Left lobe of liver (tissue), 2 donors: ENCODE measurements at regions not wholly inside any gene's neighbourhood (a gene's known extent, or its start where the extent isn't known, plus 50 kb on each side); places are given as distances from the start of the nearest gene placed in this dataset.
A peak's percentile ranks its signal among the peaks of the same experiment; 100 is the strongest.

Experiments used
- ATAC-seq: fragments of 200-7000 bp; cut with Tn5 transposase; one replicate; pipeline ENCODE4 v1.9.1; 2020; ENCODE audit warnings: mild to moderate bottlenecking, moderate library complexity
- DNase-seq: peaks from one replicate; pipeline ENCODE4 v3.0.0-alpha.2; 2020; ENCODE audit warnings: low spot score
- donor health status: DM: no; HTN: no; CAD: no; lungs with moderate emphysema.
- donor health status: DM: no; HTN: yes; CAD: no.

GRCh38 chrX:118878977-118879376 lies 55.4 kb downstream of the ZCCHC12 start:
- DNase-seq (no peak), ATAC-seq (no peak)

- DNase-seq (no peak), ATAC-seq (no peak)
Observed at GRCh38 chrX:118879586-118879985, 56.0 kb downstream of the ZCCHC12 start.

GRCh38 chrX:118883994-118884393 lies 60.4 kb downstream of the ZCCHC12 start:
- DNase-seq, result no peak
- ATAC-seq, result no peak

- ATAC-seq, result peak; percentile 74
- peak; percentile 59 for DNase-seq
Observed at GRCh38 chrX:118884552-118885138, 61.0 kb downstream of the ZCCHC12 start.

- ATAC-seq (no peak), DNase-seq (no peak)
Observed at GRCh38 chrX:118893923-118894322, 70.3 kb downstream of the ZCCHC12 start.

- ATAC-seq (no peak), DNase-seq (no peak)
Observed at GRCh38 chrX:118901991-118902390, 72.4 kb upstream of the LONRF3 start.

GRCh38 chrX:118904218-118904617 lies 70.2 kb upstream of the LONRF3 start:
- DNase-seq, result no peak
- no peak for ATAC-seq

GRCh38 chrX:118904664-118905063 lies 69.8 kb upstream of the LONRF3 start:
- DNase-seq, result no peak
- ATAC-seq, result no peak
